ENCODE measurements at regions not wholly inside any gene's neighbourhood (a gene's known extent, or its start where the extent isn't known, plus 50 kb on each side); places are given as distances from the start of the nearest gene placed in this dataset.
A peak's percentile ranks its signal among the peaks of the same experiment; 100 is the strongest.

GRCh38 chr12:91383099-91383498 lies 200.5 kb upstream of the DCN start:
- TF ChIP-seq ZFX (IDR thresholded peaks at IDR 0.05): no peak
- no peak for TF ChIP-seq CTCF (conservative IDR thresholded peaks at IDR 0.05)
- H3K27ac ChIP-seq: peak overlapping the region; percentile 68

GRCh38 chr12:91382081-91382543 lies 199.5 kb upstream of the DCN start:
- TF ChIP-seq CTCF (conservative IDR thresholded peaks at IDR 0.05) (peak; percentile 88), ZFX (IDR thresholded peaks at IDR 0.05) (no peak)
- peak overlapping the region; percentile 26; the same call in 1 of the 2 replicates for H3K27ac ChIP-seq

GRCh38 chr12:91381309-91381804 lies 198.7 kb upstream of the DCN start:
- no peak for TF ChIP-seq CTCF (conservative IDR thresholded peaks at IDR 0.05)
- TF ChIP-seq ZFX (IDR thresholded peaks at IDR 0.05): no peak
- H3K27ac ChIP-seq: no peak overlapping the region; the same call in 1 of the 2 replicates

GRCh38 chr12:91380631-91381030 lies 198.0 kb upstream of the DCN start:
- H3K27ac ChIP-seq: no peak overlapping the region
- TF ChIP-seq ZFX (IDR thresholded peaks at IDR 0.05) (no peak), CTCF (conservative IDR thresholded peaks at IDR 0.05) (no peak)

- TF ChIP-seq ZFX (IDR thresholded peaks at IDR 0.05) (no peak), CTCF (conservative IDR thresholded peaks at IDR 0.05) (no peak)
- no peak overlapping the region for H3K27ac ChIP-seq
Measured at GRCh38 chr12:91379051-91379775, 196.6 kb upstream of the DCN start.

GRCh38 chr12:91377436-91377835 lies 194.8 kb upstream of the DCN start:
- TF ChIP-seq CTCF (conservative IDR thresholded peaks at IDR 0.05) (no peak), ZFX (IDR thresholded peaks at IDR 0.05) (no peak)
- H3K27ac ChIP-seq: no peak overlapping the region

- no peak for TF ChIP-seq ZFX (IDR thresholded peaks at IDR 0.05)
- no peak for TF ChIP-seq CTCF (conservative IDR thresholded peaks at IDR 0.05)
- no peak overlapping the region for H3K27ac ChIP-seq
Measured at GRCh38 chr12:91373086-91373485, 190.5 kb upstream of the DCN start.
